Skeletal muscle tissue (tissue), 3 donors: ENCODE measurements at regions not wholly inside any gene's neighbourhood (a gene's known extent, or its start where the extent isn't known, plus 50 kb on each side); places are given as distances from the start of the nearest gene placed in this dataset.

Experiments used
- H3K27ac ChIP-seq: one replicate; pipeline ENCODE4 v1.7.0; 2013; ENCODE audit warnings: mild to moderate bottlenecking, low read depth, low read length, inconsistent platforms
- H3K27me3 ChIP-seq, 3 donors: one replicate each; pipeline ENCODE4 v1.7.0; 2013; ENCODE audit warnings: low read length in 3 of 3; ENCODE audit not compliant: control insufficient read depth in 3 of 3, insufficient read depth in 3 of 3
- H3K36me3 ChIP-seq, 3 donors: one replicate each; pipeline ENCODE4 v1.7.0; 2013; ENCODE audit warnings: low read length in 3 of 3; ENCODE audit not compliant: control insufficient read depth in 3 of 3, insufficient read depth in 3 of 3
- H3K4me1 ChIP-seq, 3 donors: one replicate each; pipeline ENCODE4 v1.7.0; 2013; ENCODE audit warnings: low read length in 3 of 3, mild to moderate bottlenecking in 3 of 3; ENCODE audit not compliant: control insufficient read depth in 3 of 3, insufficient read depth in 3 of 3
- H3K4me3 ChIP-seq, 3 donors: one replicate each; pipeline ENCODE4 v1.7.0; 2013; ENCODE audit warnings: low read length in 3 of 3
- H3K9ac ChIP-seq, 3 donors: one replicate each; pipeline ENCODE4 v1.7.0; 2013; ENCODE audit warnings: low read length in 3 of 3, mild to moderate bottlenecking in 3 of 3, moderate library complexity in 2 of 3, low read depth in 1 of 3
- H3K9me3 ChIP-seq, 3 donors: one replicate each; pipeline ENCODE4 v1.7.0; 2013; ENCODE audit warnings: low read length in 3 of 3; ENCODE audit not compliant: control insufficient read depth in 3 of 3
- donor health status: Osteomylitis.

- no peak overlapping the region for H3K27ac ChIP-seq
- H3K4me1 ChIP-seq, result no peaks in the 10 kb centered on the region
- H3K9ac ChIP-seq, result no peak overlapping the region
- H3K27me3 ChIP-seq, result peaks cover 3 to 6% (median 3%) of the 10 kb centered on the region in 3 donors
- H3K36me3 ChIP-seq, result no peaks in the 10 kb centered on the region
- H3K4me3 ChIP-seq, result no peak overlapping the region
- H3K9me3 ChIP-seq, result no peaks in the 10 kb centered on the region
Observed at GRCh38 chr10:110403593-110403992, 94.1 kb upstream of the DUSP5 start.

GRCh38 chr10:110404413-110404812 lies 93.3 kb upstream of the DUSP5 start:
- Histone ChIP-seq H3K4me1 (no peaks in the 10 kb centered on the region), H3K27ac (no peak overlapping the region), H3K27me3 (peaks cover 3 to 6% (median 3%) of the 10 kb centered on the region in 3 donors), H3K9ac (no peak overlapping the region), H3K4me3 (no peak overlapping the region), H3K9me3 (no peaks in the 10 kb centered on the region), H3K36me3 (no peaks in the 10 kb centered on the region)

- no peaks in the 10 kb centered on the region for H3K36me3 ChIP-seq
- H3K27ac ChIP-seq, result no peak overlapping the region
- peaks cover 3 to 6% (median 3%) of the 10 kb centered on the region in 3 donors for H3K27me3 ChIP-seq
- H3K9ac ChIP-seq, result no peak overlapping the region
- H3K4me1 ChIP-seq, result no peaks in the 10 kb centered on the region
- no peaks in the 10 kb centered on the region for H3K9me3 ChIP-seq
- no peak overlapping the region for H3K4me3 ChIP-seq
Observed at GRCh38 chr10:110404825-110405224, 92.9 kb upstream of the DUSP5 start.

GRCh38 chr10:110405380-110405779 lies 92.3 kb upstream of the DUSP5 start:
- H3K4me1 ChIP-seq, result peaks cover 0 to 3% (median 0%) of the 10 kb centered on the region in 3 donors
- H3K9me3 ChIP-seq, result no peaks in the 10 kb centered on the region
- no peak overlapping the region for H3K9ac ChIP-seq
- no peak overlapping the region for H3K27ac ChIP-seq
- H3K36me3 ChIP-seq, result no peaks in the 10 kb centered on the region
- H3K4me3 ChIP-seq, result no peak overlapping the region
- H3K27me3 ChIP-seq, result peaks cover 3 to 6% (median 3%) of the 10 kb centered on the region in 3 donors

- Histone ChIP-seq H3K4me1 (peaks cover 0 to 6% (median 0%) of the 10 kb centered on the region in 3 donors), H3K9me3 (no peaks in the 10 kb centered on the region), H3K27ac (no peak overlapping the region), H3K27me3 (peaks cover 0 to 6% (median 3%) of the 10 kb centered on the region in 3 donors), H3K36me3 (no peaks in the 10 kb centered on the region), H3K9ac (no peak overlapping the region), H3K4me3 (no peak overlapping the region)
Observed at GRCh38 chr10:110407301-110408170, 90.2 kb upstream of the DUSP5 start.

GRCh38 chr10:110408203-110408871 lies 89.4 kb upstream of the DUSP5 start:
- peaks cover 0 to 6% (median 0%) of the 10 kb centered on the region in 3 donors for H3K4me1 ChIP-seq
- H3K4me3 ChIP-seq, result no peak overlapping the region
- H3K27ac ChIP-seq, result no peak overlapping the region
- H3K9ac ChIP-seq, result no peak overlapping the region
- no peaks in the 10 kb centered on the region for H3K9me3 ChIP-seq
- H3K36me3 ChIP-seq, result no peaks in the 10 kb centered on the region
- peaks cover 0 to 6% (median 3%) of the 10 kb centered on the region in 3 donors for H3K27me3 ChIP-seq

GRCh38 chr10:110408943-110409342 lies 88.8 kb upstream of the DUSP5 start:
- H3K9ac ChIP-seq, result no peak overlapping the region
- peaks cover 0 to 6% (median 0%) of the 10 kb centered on the region in 3 donors for H3K4me1 ChIP-seq
- H3K9me3 ChIP-seq, result no peaks in the 10 kb centered on the region
- no peaks in the 10 kb centered on the region for H3K36me3 ChIP-seq
- no peak overlapping the region for H3K27ac ChIP-seq
- no peak overlapping the region for H3K4me3 ChIP-seq
- peaks cover 0 to 6% (median 3%) of the 10 kb centered on the region in 3 donors for H3K27me3 ChIP-seq

GRCh38 chr10:110409488-110409887 lies 88.2 kb upstream of the DUSP5 start:
- Histone ChIP-seq H3K36me3 (no peaks in the 10 kb centered on the region), H3K4me3 (no peak overlapping the region), H3K27ac (no peak overlapping the region), H3K27me3 (peaks cover 0 to 6% (median 3%) of the 10 kb centered on the region in 3 donors), H3K9ac (no peak overlapping the region), H3K9me3 (no peaks in the 10 kb centered on the region), H3K4me1 (peaks cover under 1 to 7% (median 4%) of the 10 kb centered on the region in 3 donors)

GRCh38 chr10:110409926-110410325 lies 87.8 kb upstream of the DUSP5 start:
- Histone ChIP-seq H3K4me3 (no peak overlapping the region), H3K27ac (no peak overlapping the region), H3K27me3 (peaks cover 0 to 6% (median 3%) of the 10 kb centered on the region in 3 donors), H3K9me3 (no peaks in the 10 kb centered on the region), H3K9ac (no peak overlapping the region), H3K36me3 (no peaks in the 10 kb centered on the region), H3K4me1 (peaks cover 3 to 12% (median 6%) of the 10 kb centered on the region in 3 donors)
